Smooth muscle cell (in vitro differentiated cells): ENCODE measurements at regions not wholly inside any gene's neighbourhood (a gene's known extent, or its start where the extent isn't known, plus 50 kb on each side); places are given as distances from the start of the nearest gene placed in this dataset.

Source experiments
- DNase-seq: peaks from one replicate; lab custom pipeline; 2025; ENCODE audit not compliant: unreplicated experiment; lab: John Stamatoyannopoulos, UW
- H2AFZ ChIP-seq: fragments of 200-600 bp; sonication (generic); 2 replicates; pipeline ENCODE4 v1.6.0; 2016; ENCODE audit warnings: antibody characterized with exemption, low read depth, mild to moderate bottlenecking
- H3F3A ChIP-seq: fragments of 200-600 bp; sonication (generic); 2 replicates; pipeline ENCODE4 v1.6.0; 2017; ENCODE audit warnings: antibody characterized with exemption, low read depth
- H3K27ac ChIP-seq: fragments of 200-600 bp; sonication (generic); 2 replicates; pipeline ENCODE4 v1.5.1; 2016; ENCODE audit warnings: low read depth, mild to moderate bottlenecking
- H3K27me3 ChIP-seq: fragments of 200-600 bp; sonication (generic); 2 replicates; pipeline ENCODE4 v1.6.1; 2016; ENCODE audit warnings: low read depth, mild to moderate bottlenecking
- H3K36me3 ChIP-seq: fragments of 200-600 bp; sonication (generic); 2 replicates; pipeline ENCODE4 v1.5.1; 2016; ENCODE audit warnings: low read depth
- H3K4me1 ChIP-seq: fragments of 200-600 bp; sonication (generic); 2 replicates; pipeline ENCODE4 v1.5.1; 2016; ENCODE audit warnings: low read depth
- H3K4me2 ChIP-seq: fragments of 200-600 bp; sonication (generic); 2 replicates; pipeline ENCODE4 v1.6.0; 2016; ENCODE audit warnings: mild to moderate bottlenecking
- H3K4me3 ChIP-seq: fragments of 200-600 bp; sonication (generic); 2 replicates; pipeline ENCODE4 v1.5.1; 2016; ENCODE audit warnings: mild to moderate bottlenecking
- H3K79me2 ChIP-seq: fragments of 200-600 bp; sonication (generic); 2 replicates; pipeline ENCODE4 v1.6.0; 2016; ENCODE audit warnings: low read depth, mild to moderate bottlenecking
- H3K9ac ChIP-seq: fragments of 200-600 bp; sonication (generic); 2 replicates; pipeline ENCODE4 v1.6.0; 2016; ENCODE audit warnings: low read depth
- H3K9me3 ChIP-seq: fragments of 200-600 bp; sonication (generic); replicated peaks from 2 replicates; pipeline ENCODE4 v1.5.1; 2016; ENCODE audit warnings: low read depth
- H4K20me1 ChIP-seq: fragments of 200-600 bp; sonication (generic); 2 replicates; pipeline ENCODE4 v1.6.0; 2016; ENCODE audit warnings: low read depth
- CTCF ChIP-seq: fragments of 200-600 bp; sonication (generic); IDR thresholded peaks from 2 replicates; pipeline ENCODE4 v1.5.1; 2017; ENCODE audit warnings: borderline replicate concordance, mild to moderate bottlenecking, antibody characterized with exemption; ENCODE audit not compliant: insufficient read depth, poor library complexity, severe bottlenecking
- WGBS: methylation state at CpG from one replicate; pipeline ENCODE4 v1.1.7; 2016; ENCODE audit warnings: low lambda C conversion rate; 5-methylcytosine and 5-hydroxymethylcytosine counted together

DNA sequence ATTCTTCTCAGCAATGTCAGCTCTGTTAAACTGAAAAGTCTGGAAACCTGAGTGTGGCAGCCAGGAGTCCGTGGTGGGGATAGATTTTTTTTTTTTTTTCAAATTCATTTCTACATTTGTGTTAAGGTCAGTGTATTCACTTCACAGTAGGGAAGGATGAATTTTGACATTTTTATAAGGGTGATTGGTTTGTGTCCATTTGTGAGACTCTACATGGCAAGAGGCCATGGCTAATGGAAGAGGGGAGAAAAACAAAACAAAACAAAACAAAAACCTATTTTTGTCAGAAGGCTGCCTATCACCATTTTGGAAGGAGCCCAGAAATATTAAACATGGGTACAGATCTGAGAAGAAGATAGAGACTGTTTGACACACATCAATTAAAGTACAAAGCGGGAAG lies 176.1 kb downstream of the RMST start:
- no peak for DNase-seq
- Histone ChIP-seq H3K27me3 (no peaks in the 10 kb centered on the region), H3K79me2 (no peaks in the 10 kb centered on the region), H3K4me3 (no peak overlapping the region), H3F3A (no peaks in the 10 kb centered on the region), H4K20me1 (no peaks in the 10 kb centered on the region), H3K4me2 (no peak overlapping the region), H3K9ac (no peak overlapping the region), H3K36me3 (no peaks in the 10 kb centered on the region), H2AFZ (no peak overlapping the region), H3K27ac (no peak overlapping the region), H3K4me1 (peaks cover 18% of the 10 kb centered on the region), H3K9me3 (no peaks in the 10 kb centered on the region)
- WGBS: 73% methylated on average over 2 of the region's 2 CpGs
- TF ChIP-seq CTCF: no peak

GRCh38 chr12:97639702-97640101 lies 177.1 kb downstream of the RMST start:
- peak overlapping the region; percentile 12 for H3K4me2 ChIP-seq
- no peaks in the 10 kb centered on the region for H4K20me1 ChIP-seq
- H3K4me3 ChIP-seq: no peak overlapping the region
- no peaks in the 10 kb centered on the region for H3F3A ChIP-seq
- H3K79me2 ChIP-seq: no peaks in the 10 kb centered on the region
- 62% methylated on average over 1 of the region's 1 CpG for WGBS
- H3K36me3 ChIP-seq: no peaks in the 10 kb centered on the region
- no peak overlapping the region for H3K27ac ChIP-seq
- no peak for DNase-seq
- H2AFZ ChIP-seq: no peak overlapping the region
- H3K9ac ChIP-seq: no peak overlapping the region
- no peaks in the 10 kb centered on the region for H3K27me3 ChIP-seq
- TF ChIP-seq CTCF: no peak
- H3K4me1 ChIP-seq: peaks cover 23% of the 10 kb centered on the region
- H3K9me3 ChIP-seq: no peaks in the 10 kb centered on the region

DNA sequence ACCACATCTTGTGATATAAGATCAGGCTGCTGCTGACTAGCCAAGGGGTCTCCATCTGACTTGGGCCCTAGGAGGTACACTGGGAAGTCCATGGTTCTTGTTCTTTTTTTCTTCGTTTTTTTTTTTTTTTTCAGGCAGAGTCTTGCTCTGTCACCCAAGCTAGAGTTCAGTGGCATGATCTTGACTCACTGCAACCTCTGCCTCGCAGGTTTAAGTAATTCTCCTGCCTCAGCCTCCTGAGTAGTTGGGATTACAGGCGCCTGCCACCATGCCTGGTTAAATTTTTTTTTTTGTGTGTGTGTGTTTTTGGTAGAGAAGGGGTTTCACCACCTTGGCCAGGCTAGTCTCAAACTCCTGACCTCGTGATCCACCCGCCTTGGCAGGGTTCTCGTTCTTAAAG lies 178.2 kb downstream of the RMST start:
- Histone ChIP-seq H3K36me3 (no peaks in the 10 kb centered on the region), H3K27me3 (no peaks in the 10 kb centered on the region), H3K9me3 (no peaks in the 10 kb centered on the region), H3K79me2 (no peaks in the 10 kb centered on the region), H3F3A (no peaks in the 10 kb centered on the region), H2AFZ (no peak overlapping the region), H3K9ac (no peak overlapping the region), H4K20me1 (no peaks in the 10 kb centered on the region), H3K4me2 (no peak overlapping the region), H3K27ac (no peak overlapping the region), H3K4me3 (no peak overlapping the region), H3K4me1 (peaks cover 23% of the 10 kb centered on the region)
- no peak for TF ChIP-seq CTCF
- 90% methylated on average over 6 of the region's 6 CpGs for whole genome bisulfite sequencing
- no peak for DNase-seq

DNA sequence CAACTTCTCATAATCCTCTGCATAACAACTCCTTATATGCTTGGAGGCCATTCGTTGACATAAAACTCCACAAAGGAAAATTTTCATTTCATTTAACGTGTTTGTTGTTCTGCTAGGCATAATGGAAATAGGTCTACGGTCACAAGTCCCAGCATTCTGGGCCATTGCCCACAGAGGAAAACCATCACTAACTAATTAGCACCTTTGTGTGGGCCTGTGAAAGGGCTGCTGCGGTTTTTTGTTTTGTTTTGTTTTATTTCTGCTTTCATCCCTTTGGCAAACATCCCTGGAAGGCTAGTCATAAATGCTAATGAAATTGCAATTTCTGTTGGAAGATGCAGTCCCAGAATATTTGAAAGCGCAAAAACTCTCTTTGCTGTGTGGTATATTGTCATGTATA lies 180.3 kb downstream of the RMST start:
- H3F3A ChIP-seq: no peaks in the 10 kb centered on the region
- no peak for DNase-seq
- TF ChIP-seq CTCF: no peak

More for the DNA sequence above, 180.3 kb downstream of the RMST start:
- Histone ChIP-seq H3K27ac (no peak overlapping the region), H3K79me2 (no peaks in the 10 kb centered on the region), H3K4me2 (no peak overlapping the region), H3K9ac (no peak overlapping the region), H3K4me1 (peaks cover 17% of the 10 kb centered on the region), H4K20me1 (no peaks in the 10 kb centered on the region), H3K9me3 (no peaks in the 10 kb centered on the region), H3K27me3 (no peaks in the 10 kb centered on the region), H3K4me3 (no peak overlapping the region), H3K36me3 (no peaks in the 10 kb centered on the region), H2AFZ (no peak overlapping the region)
- WGBS: 89% methylated on average over 5 of the region's 5 CpGs
